ENCODE measurements at regions not wholly inside any gene's neighbourhood (a gene's known extent, or its start where the extent isn't known, plus 50 kb on each side); places are given as distances from the start of the nearest gene placed in this dataset.

DNA sequence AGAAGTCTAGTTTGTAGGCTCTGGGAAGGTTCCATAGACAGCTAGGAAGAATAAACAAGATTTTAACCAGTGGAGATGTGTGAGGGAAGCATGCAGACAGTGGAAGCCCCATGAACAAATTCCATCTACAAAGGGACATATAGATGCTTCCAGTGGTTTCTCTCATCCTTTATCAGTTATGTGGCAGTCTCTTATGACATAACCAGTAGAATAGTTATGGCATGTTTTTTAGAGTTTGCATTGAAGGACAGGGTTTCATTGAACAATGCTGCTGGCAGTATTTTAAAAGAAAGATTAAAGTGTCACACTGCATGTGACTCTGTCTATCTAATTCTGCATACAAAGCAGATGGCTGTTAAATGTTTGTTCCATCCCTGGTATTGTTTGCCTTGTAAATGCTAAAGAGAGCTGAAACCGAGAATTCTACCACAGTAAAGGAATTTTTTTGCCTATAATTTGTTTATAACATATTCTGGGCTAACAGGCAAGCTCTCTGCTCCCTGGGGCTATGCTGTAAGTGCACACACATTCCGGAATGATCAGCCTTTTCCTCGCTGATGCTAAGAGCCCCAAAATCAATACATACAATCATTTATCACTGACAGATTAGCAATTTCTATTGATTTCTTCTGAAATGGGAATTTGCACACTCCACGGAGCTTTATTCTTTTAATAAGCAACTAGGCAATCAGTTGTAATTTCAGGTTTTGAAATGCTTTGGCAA, 76.8 kb upstream of the PELI1 start:
- TF ChIP-seq CREB5 (CRISPR knock-in tag; IDR thresholded peaks at IDR 0.05; ENCODE audit: low read depth) = no peak
- TF ChIP-seq ARNTL (CRISPR knock-in tag; IDR thresholded peaks at IDR 0.05; ENCODE audit: borderline replicate concordance, low read depth) = no peak
- TF ChIP-seq SNAI2 (CRISPR knock-in tag; IDR thresholded peaks at IDR 0.05) = no peak
- no peak for TF ChIP-seq ZFP3 (CRISPR knock-in tag; IDR thresholded peaks at IDR 0.05)
- TF ChIP-seq ZFP30 (CRISPR knock-in tag; IDR thresholded peaks at IDR 0.05) = no peak
- no peak for TF ChIP-seq ESRRG (CRISPR knock-in tag; IDR thresholded peaks at IDR 0.05)
- TF ChIP-seq, protein P1, sequence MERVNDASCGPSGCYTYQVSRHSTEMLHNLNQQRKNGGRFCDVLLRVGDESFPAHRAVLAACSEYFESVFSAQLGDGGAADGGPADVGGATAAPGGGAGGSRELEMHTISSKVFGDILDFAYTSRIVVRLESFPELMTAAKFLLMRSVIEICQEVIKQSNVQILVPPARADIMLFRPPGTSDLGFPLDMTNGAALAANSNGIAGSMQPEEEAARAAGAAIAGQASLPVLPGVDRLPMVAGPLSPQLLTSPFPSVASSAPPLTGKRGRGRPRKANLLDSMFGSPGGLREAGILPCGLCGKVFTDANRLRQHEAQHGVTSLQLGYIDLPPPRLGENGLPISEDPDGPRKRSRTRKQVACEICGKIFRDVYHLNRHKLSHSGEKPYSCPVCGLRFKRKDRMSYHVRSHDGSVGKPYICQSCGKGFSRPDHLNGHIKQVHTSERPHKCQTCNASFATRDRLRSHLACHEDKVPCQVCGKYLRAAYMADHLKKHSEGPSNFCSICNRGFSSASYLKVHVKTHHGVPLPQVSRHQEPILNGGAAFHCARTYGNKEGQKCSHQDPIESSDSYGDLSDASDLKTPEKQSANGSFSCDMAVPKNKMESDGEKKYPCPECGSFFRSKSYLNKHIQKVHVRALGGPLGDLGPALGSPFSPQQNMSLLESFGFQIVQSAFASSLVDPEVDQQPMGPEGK (CRISPR knock-in tag; IDR thresholded peaks at IDR 0.05; ENCODE audit: borderline replicate concordance) = no peak
- no peak for TF ChIP-seq CSDC2 (CRISPR knock-in tag; IDR thresholded peaks at IDR 0.05)
- TF ChIP-seq BACH2 (CRISPR knock-in tag; IDR thresholded peaks at IDR 0.05; ENCODE audit: borderline replicate concordance) = no peak
- TF ChIP-seq TCF4 (CRISPR knock-in tag; IDR thresholded peaks at IDR 0.05; ENCODE audit: borderline replicate concordance) = no peak
- TF ChIP-seq RARB (CRISPR knock-in tag; IDR thresholded peaks at IDR 0.05) = no peak

Measured in SK-N-SH treated with all-trans-retinoic acid at 6 μM for 48 hours (cell line).